ENCODE measurements at regions not wholly inside any gene's neighbourhood (a gene's known extent, or its start where the extent isn't known, plus 50 kb on each side); places are given as distances from the start of the nearest gene placed in this dataset.

- TF ChIP-seq CTCF (IDR thresholded peaks at IDR 0.05), result no peak
- TF ChIP-seq POLR2A (IDR thresholded peaks at IDR 0.05), result no peak
Measured at GRCh38 chr3:107240183-107241091, 136.8 kb upstream of the CCDC54 start.
